Karpas-422 (cell line): ENCODE measurements at regions not wholly inside any gene's neighbourhood (a gene's known extent, or its start where the extent isn't known, plus 50 kb on each side); places are given as distances from the start of the nearest gene placed in this dataset.
"Not testable (repeated sequence)": the region's sequence is repeated elsewhere in the genome, so short reads cannot be mapped to it uniquely, and the experiment has no call there.

Experiments used
- DNase-seq: peaks from one replicate; pipeline ENCODE4 v3.0.0-alpha.2; 2015
- H2AFZ ChIP-seq: fragments of 200-600 bp; sonication (generic); 2 replicates; pipeline ENCODE4 v1.6.1; 2014; ENCODE audit warnings: antibody characterized with exemption, low read length, mixed read lengths
- H3K27ac ChIP-seq: fragments of 200-600 bp; sonication (generic); 2 replicates; pipeline ENCODE4 v1.5.1; 2014; ENCODE audit warnings: mild to moderate bottlenecking, low read length, moderate library complexity
- H3K27me3 ChIP-seq: fragments of 200-600 bp; sonication (generic); 2 replicates; pipeline ENCODE4 v1.6.1; 2014; ENCODE audit warnings: low read length, mixed read lengths
- H3K36me3 ChIP-seq: fragments of 200-600 bp; sonication (generic); 2 replicates; pipeline ENCODE4 v1.6.1; 2014; ENCODE audit warnings: low read length, mixed read lengths; ENCODE audit not compliant: insufficient read depth
- H3K4me1 ChIP-seq: fragments of 200-600 bp; sonication (generic); 2 replicates; pipeline ENCODE4 v1.6.1; 2014; ENCODE audit warnings: mild to moderate bottlenecking, low read length, mixed read lengths
- H3K4me2 ChIP-seq: fragments of 200-600 bp; sonication (generic); 2 replicates; pipeline ENCODE4 v1.6.1; 2014; ENCODE audit warnings: low read length, low read depth, mild to moderate bottlenecking; ENCODE audit not compliant: poor library complexity, severe bottlenecking
- H3K4me3 ChIP-seq: fragments of 200-600 bp; sonication (generic); 2 replicates; pipeline ENCODE4 v1.5.1; 2014; ENCODE audit warnings: mild to moderate bottlenecking, antibody characterized with exemption, low read length, mixed read lengths
- H3K79me2 ChIP-seq: fragments of 200-600 bp; sonication (generic); 2 replicates; pipeline ENCODE4 v1.6.1; 2014; ENCODE audit warnings: mild to moderate bottlenecking, low read length, mixed read lengths
- H3K9ac ChIP-seq: fragments of 200-600 bp; sonication (generic); 2 replicates; pipeline ENCODE4 v1.6.0; 2014; ENCODE audit warnings: low read length
- H3K9me2 ChIP-seq: fragments of 200-600 bp; sonication (generic), shearing (Covaris generic); replicated peaks from 2 replicates; pipeline ENCODE4 v1.6.0; 2014; ENCODE audit warnings: mild to moderate bottlenecking, low read length, moderate library complexity; ENCODE audit not compliant: insufficient read depth
- H3K9me3 ChIP-seq: fragments of 300-700, 200-600 bp; sonication (generic); 2 replicates; pipeline ENCODE4 v1.6.1; 2014; ENCODE audit warnings: low read length, mixed read lengths
- H4K20me1 ChIP-seq: fragments of 200-600 bp; sonication (generic); 2 replicates; pipeline ENCODE4 v1.6.1; 2014; ENCODE audit warnings: mild to moderate bottlenecking, antibody characterized with exemption, low read length, low read depth; ENCODE audit not compliant: insufficient read depth

GRCh38 chr4:33740871-33741270 is 2503.4 kb downstream of the ARAP2 start:
- H3K9me3 ChIP-seq: peaks cover 12% of the 10 kb centered on the region
- H3K27me3 ChIP-seq, H3K79me2 ChIP-seq, DNase-seq, H3K4me2 ChIP-seq, H3K4me3 ChIP-seq, H3K9me2 ChIP-seq, H3K27ac ChIP-seq, H3K4me1 ChIP-seq, H2AFZ ChIP-seq, H3K9ac ChIP-seq, H4K20me1 ChIP-seq, H3K36me3 ChIP-seq: not testable (repeated sequence)

- H2AFZ ChIP-seq: no peak overlapping the region
- H3K79me2 ChIP-seq: no peaks in the 10 kb centered on the region
- H3K4me3 ChIP-seq: no peak overlapping the region
- no peaks in the 10 kb centered on the region for H3K27me3 ChIP-seq
- H3K9me2 ChIP-seq: no peaks in the 10 kb centered on the region
- no peaks in the 10 kb centered on the region for H3K4me1 ChIP-seq
- no peak overlapping the region for H3K4me2 ChIP-seq
- no peak for DNase-seq
- H3K27ac ChIP-seq: no peak overlapping the region
- H4K20me1 ChIP-seq: no peaks in the 10 kb centered on the region
- H3K9me3 ChIP-seq: peaks cover 15% of the 10 kb centered on the region
- H3K36me3 ChIP-seq: no peaks in the 10 kb centered on the region
- no peak overlapping the region for H3K9ac ChIP-seq
These were observed 2497.3 kb downstream of the ARAP2 start for GRCh38 chr4:33746979-33747378.

- no peaks in the 10 kb centered on the region for H3K27me3 ChIP-seq
- no peak overlapping the region for H3K4me3 ChIP-seq
- no peak for DNase-seq
- H3K4me2 ChIP-seq: no peak overlapping the region
- no peaks in the 10 kb centered on the region for H3K4me1 ChIP-seq
- no peaks in the 10 kb centered on the region for H3K36me3 ChIP-seq
- H3K79me2 ChIP-seq: no peaks in the 10 kb centered on the region
- H3K9me2 ChIP-seq: no peaks in the 10 kb centered on the region
- H3K9me3 ChIP-seq: peaks cover 19% of the 10 kb centered on the region
- H2AFZ ChIP-seq: no peak overlapping the region
- no peak overlapping the region for H3K9ac ChIP-seq
- H4K20me1 ChIP-seq: no peaks in the 10 kb centered on the region
- no peak overlapping the region for H3K27ac ChIP-seq
These were observed 2493.3 kb downstream of the ARAP2 start for GRCh38 chr4:33751050-33751449.

GRCh38 chr4:33772582-33772981 is 2471.7 kb downstream of the ARAP2 start:
- DNase-seq: no peak
- Histone ChIP-seq H3K27ac (no peak overlapping the region), H3K27me3 (no peaks in the 10 kb centered on the region), H4K20me1 (no peaks in the 10 kb centered on the region), H3K36me3 (no peaks in the 10 kb centered on the region), H3K9me2 (no peaks in the 10 kb centered on the region), H3K9me3 (peaks cover 43% of the 10 kb centered on the region), H2AFZ (no peak overlapping the region), H3K4me2 (no peak overlapping the region), H3K4me3 (no peak overlapping the region), H3K9ac (no peak overlapping the region), H3K4me1 (no peaks in the 10 kb centered on the region), H3K79me2 (no peaks in the 10 kb centered on the region)

GRCh38 chr4:33780952-33781791 is 2463.1 kb downstream of the ARAP2 start:
- Histone ChIP-seq H3K9me3 (peaks cover 32% of the 10 kb centered on the region), H3K9me2 (no peaks in the 10 kb centered on the region), H3K9ac (no peak overlapping the region), H3K27me3 (no peaks in the 10 kb centered on the region), H3K4me1 (no peaks in the 10 kb centered on the region), H3K36me3 (no peaks in the 10 kb centered on the region), H4K20me1 (no peaks in the 10 kb centered on the region), H3K4me2 (no peak overlapping the region), H2AFZ (no peak overlapping the region), H3K79me2 (no peaks in the 10 kb centered on the region), H3K4me3 (no peak overlapping the region), H3K27ac (no peak overlapping the region)
- DNase-seq: no peak

- no peaks in the 10 kb centered on the region for H3K36me3 ChIP-seq
- peaks cover 19% of the 10 kb centered on the region for H3K9me3 ChIP-seq
- no peak overlapping the region for H3K4me3 ChIP-seq
- H3K27ac ChIP-seq: no peak overlapping the region
- H2AFZ ChIP-seq: no peak overlapping the region
- H3K79me2 ChIP-seq: no peaks in the 10 kb centered on the region
- H3K9ac ChIP-seq: no peak overlapping the region
- no peaks in the 10 kb centered on the region for H3K9me2 ChIP-seq
- DNase-seq: no peak
- no peaks in the 10 kb centered on the region for H3K27me3 ChIP-seq
- no peak overlapping the region for H3K4me2 ChIP-seq
- H3K4me1 ChIP-seq: no peaks in the 10 kb centered on the region
- H4K20me1 ChIP-seq: no peaks in the 10 kb centered on the region
These were observed 2458.5 kb downstream of the ARAP2 start for GRCh38 chr4:33785843-33786242.

GRCh38 chr4:33802578-33802977 is 2441.7 kb downstream of the ARAP2 start:
- DNase-seq: no peak
- H4K20me1 ChIP-seq: no peaks in the 10 kb centered on the region
- no peaks in the 10 kb centered on the region for H3K36me3 ChIP-seq
- no peaks in the 10 kb centered on the region for H3K9me2 ChIP-seq
- H3K4me2 ChIP-seq: no peak overlapping the region
- H3K9ac ChIP-seq: no peak overlapping the region
- no peaks in the 10 kb centered on the region for H3K79me2 ChIP-seq
- peaks cover 14% of the 10 kb centered on the region for H3K9me3 ChIP-seq
- H3K27ac ChIP-seq: no peak overlapping the region
- H3K4me3 ChIP-seq: no peak overlapping the region
- H3K4me1 ChIP-seq: no peaks in the 10 kb centered on the region
- no peaks in the 10 kb centered on the region for H3K27me3 ChIP-seq
- H2AFZ ChIP-seq: no peak overlapping the region

GRCh38 chr4:33825685-33826084 is 2418.6 kb downstream of the ARAP2 start:
- Histone ChIP-seq H3K27me3 (no peaks in the 10 kb centered on the region), H3K9me3 (peaks cover 22% of the 10 kb centered on the region), H3K36me3 (no peaks in the 10 kb centered on the region), H3K4me1 (no peaks in the 10 kb centered on the region), H2AFZ (no peak overlapping the region), H3K9me2 (no peaks in the 10 kb centered on the region), H3K79me2 (no peaks in the 10 kb centered on the region), H4K20me1 (no peaks in the 10 kb centered on the region), H3K27ac (no peak overlapping the region), H3K9ac (no peak overlapping the region), H3K4me3 (no peak overlapping the region), H3K4me2 (no peak overlapping the region)
- no peak for DNase-seq
